GM12892 (cell line): ENCODE measurements at regions not wholly inside any gene's neighbourhood (a gene's known extent, or its start where the extent isn't known, plus 50 kb on each side); places are given as distances from the start of the nearest gene placed in this dataset.

Experiments used
- POLR2A ChIP-seq: IDR thresholded peaks from 2 replicates; pipeline ENCODE4 v1.6.1; 2011; ENCODE audit warnings: low read depth, low read length, control low read depth
- POLR2AphosphoS5 ChIP-seq: IDR thresholded peaks from 2 replicates; pipeline ENCODE4 v1.6.1; 2011; ENCODE audit warnings: low read depth, low read length, control low read depth
- TAF1 ChIP-seq: IDR thresholded peaks from 2 replicates; pipeline ENCODE4 v1.6.1; 2011; ENCODE audit warnings: low read depth, mild to moderate bottlenecking, control low read depth, low read length, borderline replicate concordance

DNA sequence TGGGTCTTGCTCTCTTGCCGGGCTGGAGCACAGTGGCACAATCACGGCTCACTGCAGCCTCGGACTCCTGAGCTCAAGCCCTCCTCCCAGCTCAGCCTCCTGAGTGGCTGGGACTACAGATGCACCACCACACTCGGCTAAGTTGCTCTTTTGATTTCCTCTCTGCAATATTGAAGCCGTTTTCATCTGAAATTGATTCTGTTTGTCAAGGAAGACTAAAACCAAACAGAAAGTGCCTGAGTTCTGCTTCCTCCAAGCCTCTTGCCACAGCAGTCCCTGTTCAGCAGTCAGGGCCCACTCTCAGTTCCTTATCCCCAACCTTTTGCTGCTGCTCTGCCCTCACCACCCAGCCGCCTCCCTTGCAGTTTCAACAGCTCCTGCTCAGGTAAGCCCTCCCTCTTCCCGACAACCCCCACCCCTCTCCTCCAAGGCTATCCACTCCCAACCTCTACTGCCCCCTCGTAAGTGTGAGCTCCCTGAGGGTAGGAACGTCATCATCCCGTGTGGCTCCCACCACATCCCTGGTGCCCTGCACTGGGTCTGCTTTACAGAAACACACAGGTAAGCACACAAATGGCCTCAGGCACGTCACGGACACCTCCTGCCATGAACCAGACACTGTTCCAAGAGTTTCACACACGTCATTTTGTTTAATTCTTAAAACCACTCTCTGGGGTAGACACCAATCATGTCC, 70.7 kb upstream of the TAB2 start:
- TF ChIP-seq POLR2A (no peak), POLR2AphosphoS5 (no peak), TAF1 (no peak)
